ENCODE measurements at regions not wholly inside any gene's neighbourhood (a gene's known extent, or its start where the extent isn't known, plus 50 kb on each side); places are given as distances from the start of the nearest gene placed in this dataset.
"Not testable (repeated sequence)": the region's sequence is repeated elsewhere in the genome, so short reads cannot be mapped to it uniquely, and the experiment has no call there.

DNA sequence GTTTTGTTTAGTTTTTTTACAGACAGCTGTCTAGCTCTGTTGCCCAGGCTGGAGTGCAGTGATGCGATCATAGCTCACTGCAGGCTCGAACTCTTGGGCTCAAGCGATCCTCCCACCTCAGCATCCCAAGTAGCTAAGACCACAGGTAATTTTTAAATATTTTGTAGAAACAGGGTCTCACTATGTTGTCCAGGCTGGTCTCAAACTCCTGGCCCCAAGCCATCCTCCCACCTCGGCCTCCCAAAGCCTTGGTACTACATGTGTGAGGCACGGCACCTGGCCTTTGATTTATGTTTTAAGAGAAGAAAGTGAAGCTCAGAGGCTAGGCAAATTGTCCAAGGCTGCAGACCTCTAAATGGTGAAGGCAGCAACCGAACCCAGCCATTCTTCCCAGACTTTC, 98.6 kb upstream of the SVIL start:
- FAIRE-seq: no peak
- no peak for DNase-seq (ENCODE audit: low spot score)

DNA sequence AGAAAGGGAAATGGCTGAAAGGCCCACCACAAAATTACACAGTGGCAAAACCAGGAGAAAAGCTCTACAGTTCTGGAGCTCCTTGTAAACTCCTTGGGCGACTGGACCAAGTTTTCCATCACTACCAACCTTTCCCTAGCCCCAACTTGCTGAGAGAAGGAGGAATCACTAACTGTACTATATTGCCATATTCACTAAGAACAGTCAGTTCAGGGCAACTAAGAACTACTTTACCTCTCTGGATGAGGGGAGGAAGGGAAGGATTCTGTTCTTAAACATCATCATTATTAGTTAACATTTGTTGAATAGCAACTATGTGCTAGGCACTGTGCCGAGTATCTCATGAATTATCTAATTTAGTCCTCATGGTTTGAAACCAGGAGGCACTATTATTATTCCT, 98.1 kb upstream of the SVIL start:
- no peak for FAIRE-seq
- no peak for DNase-seq (ENCODE audit: low spot score)

DNA sequence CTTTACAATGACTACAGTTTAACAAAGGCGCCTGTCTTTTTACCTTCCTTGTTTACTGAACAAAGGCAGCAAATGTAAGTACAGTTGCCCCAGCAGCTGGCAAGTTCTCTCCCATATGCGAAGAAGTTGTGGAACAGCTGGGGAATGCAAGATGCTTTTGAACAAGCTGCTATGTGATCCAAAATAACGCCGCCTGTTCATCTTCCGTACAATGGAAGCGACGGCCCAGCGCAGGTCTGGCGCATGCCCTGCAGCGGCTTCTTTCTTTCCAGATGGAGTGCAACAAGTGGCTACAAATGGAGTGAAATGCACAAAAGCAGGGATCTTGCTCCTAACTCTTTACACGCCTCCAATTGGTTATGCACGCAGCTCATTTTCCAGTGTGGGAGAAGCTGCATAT, 97.0 kb upstream of the SVIL start:
- no peak for FAIRE-seq
- no peak for DNase-seq (ENCODE audit: low spot score)

DNA sequence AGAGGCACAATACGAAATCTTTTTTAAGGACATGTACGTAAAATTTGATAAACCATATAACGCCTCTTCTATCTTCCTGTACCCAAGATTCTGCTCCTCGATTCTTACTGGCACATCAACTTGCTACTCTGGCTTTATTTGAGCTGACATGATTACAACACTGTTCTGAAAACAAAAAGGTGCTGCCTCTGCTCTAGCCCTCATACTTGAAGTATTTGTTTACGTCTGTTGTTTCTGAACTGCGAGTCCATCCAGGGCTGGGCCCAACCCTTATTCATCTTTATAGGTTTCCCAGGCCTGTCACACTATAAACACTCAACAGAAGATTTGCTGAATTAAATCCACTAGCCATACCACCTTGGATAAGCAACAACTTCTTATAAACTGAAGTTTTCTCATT, 96.2 kb upstream of the SVIL start:
- DNase-seq (ENCODE audit: low spot score) (no peak), FAIRE-seq (no peak)

DNA sequence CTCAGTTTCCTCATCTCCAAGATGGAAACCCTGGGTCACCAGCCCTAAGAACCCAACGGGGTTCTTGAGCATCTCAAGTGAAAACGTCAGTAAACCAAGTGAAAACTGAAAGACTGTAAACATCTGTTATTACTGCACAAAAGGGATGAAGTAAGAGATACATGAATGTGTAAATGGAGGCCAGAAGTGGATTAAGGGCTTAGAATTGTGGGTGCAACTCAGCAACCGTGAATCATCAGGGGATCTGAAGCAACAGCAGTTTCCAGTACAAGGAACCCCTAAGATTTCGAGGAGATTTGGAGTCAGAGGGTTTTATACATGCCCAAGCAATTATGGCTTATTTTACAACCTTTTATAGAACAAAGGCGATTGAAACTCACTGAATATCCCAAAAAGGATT, 95.7 kb upstream of the SVIL start:
- no peak for FAIRE-seq
- DNase-seq (ENCODE audit: low spot score): no peak

DNA sequence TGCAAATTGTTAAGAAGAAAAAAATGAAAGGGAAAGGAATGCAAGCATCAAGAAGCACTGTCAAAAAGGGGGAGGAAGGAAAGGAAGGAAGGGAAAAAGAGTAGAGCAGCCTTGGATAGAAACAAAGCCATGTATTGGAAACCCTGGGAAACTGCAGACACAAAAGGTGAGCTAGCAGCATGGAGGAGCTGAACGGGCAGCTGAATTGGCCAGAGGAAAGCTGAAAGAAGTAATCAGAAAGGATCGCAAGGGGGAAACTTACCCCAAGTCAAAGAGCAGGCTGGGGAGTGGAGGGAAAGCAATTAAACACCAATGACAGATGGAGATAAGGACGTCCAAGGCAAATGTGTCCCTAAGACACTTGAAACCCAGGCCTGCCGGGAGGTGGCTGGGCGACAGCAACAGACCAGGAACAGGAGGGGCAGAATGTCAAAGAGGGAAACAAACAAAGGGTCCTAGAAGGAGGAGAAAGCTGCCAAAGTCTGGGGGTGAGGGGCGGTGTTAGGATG, 93.8 kb upstream of the SVIL start:
- no peak for FAIRE-seq

DNA sequence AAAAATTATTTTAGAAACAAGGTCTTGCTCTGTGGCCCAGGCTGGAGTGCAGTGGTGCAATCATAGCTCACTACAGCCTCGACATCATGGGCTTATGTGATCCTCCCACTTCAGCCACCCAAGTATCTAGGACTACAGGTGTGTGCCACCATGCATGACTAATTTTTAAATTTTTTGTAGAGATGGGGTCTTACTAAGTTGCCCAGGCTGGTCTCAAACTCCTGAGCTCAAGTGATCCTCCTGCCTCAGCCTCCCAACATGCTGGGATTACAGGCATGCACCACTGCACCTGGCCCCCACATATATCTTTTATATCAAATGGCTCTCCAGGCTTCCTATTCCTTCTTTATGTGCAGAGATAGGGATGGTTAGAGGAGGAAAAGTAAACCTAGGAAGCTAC, 91.2 kb upstream of the SVIL start:
- DNase-seq (ENCODE audit: low spot score); FAIRE-seq: not testable (repeated sequence)

More for the DNA sequence above, 93.8 kb upstream of the SVIL start:
- no peak for DNase-seq (ENCODE audit: low spot score)

DNA sequence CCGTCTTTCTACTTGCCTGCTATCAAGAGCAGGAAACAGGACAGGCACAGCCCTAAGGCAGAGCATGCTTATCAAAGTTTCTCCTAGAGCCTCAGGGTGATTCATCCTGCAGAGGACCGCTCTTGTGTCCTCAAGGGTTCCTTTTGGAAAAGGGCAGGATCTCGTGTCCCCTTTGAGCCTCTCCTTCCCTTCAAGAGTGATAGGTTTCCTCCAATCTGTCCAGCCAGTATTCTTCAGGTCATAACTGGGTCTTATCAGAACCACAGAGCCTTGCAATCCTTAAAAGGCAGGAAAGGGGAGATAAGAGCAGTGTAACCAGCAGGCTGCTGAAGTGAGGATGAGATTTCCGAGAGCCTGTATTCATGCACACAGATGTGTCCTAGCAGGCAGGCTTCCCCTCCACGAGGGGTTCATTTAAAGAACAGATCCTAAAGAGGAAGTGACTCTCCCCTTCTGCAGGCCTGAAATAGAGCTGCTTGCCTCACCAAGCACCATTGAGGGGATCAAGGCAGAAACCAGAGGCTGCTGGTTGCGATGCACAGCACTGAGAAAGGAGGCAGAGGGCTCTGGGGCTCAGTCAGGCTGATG, 90.5 kb upstream of the SVIL start:
- DNase-seq (ENCODE audit: low spot score) (no peak), FAIRE-seq (no peak)

DNA sequence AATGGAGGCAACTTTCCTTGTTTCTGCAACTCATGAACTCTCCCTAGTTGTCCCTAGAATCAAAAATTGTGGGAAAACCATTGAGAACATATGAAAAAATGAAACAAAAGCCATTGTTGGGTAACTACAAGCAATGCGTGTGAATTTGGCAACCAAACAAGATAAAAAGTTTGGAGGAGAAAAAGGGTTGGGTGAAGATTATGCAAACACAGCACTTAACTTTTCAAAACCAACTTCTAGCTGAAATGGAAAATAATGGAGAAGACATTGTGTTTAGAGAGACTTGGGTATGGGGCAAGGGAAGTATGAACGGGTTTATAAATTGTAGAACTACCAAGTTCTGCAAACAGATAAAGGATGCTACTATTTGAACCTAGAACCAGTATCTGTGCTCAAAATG, 89.0 kb upstream of the SVIL start:
- no peak for FAIRE-seq
- no peak for DNase-seq (ENCODE audit: low spot score)

DNA sequence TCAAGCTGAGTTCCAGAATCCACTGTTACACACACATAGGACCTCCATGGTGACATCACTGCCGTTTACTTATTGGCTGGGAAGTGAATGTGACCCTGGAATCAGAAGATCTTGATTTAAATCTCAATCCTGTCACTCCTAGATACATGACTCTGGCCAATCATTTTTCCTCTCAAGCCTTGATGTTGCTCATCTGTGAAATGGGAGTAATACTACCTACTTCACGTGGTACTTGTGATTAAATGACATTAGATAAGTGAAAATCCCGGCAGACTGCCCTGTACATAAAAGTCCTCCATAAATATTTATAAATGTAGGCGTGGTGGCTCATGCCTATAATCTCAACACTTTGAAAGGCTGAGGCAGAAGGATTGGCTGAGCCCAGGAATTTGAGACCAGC, 88.0 kb upstream of the SVIL start:
- no peak for FAIRE-seq

DNA sequence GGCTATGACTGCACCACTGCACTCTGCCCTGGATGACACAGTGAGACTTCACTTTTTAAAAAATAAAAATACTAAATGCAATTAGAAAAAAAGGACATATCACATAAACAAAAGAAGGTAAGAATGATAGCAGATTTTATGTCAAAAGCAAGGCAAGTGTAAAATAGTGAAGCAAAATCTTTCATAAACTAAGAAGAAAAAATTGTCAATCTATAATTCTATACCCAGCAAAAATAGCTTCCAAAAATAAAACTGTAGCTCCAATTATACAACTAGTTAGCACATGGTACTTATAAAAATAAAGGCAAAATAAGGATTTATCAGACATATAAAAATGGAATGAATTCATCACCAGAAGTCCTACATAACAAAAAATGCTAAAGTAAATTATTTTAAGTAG, 85.4 kb upstream of the SVIL start:
- DNase-seq (ENCODE audit: low spot score): no peak
- FAIRE-seq: no peak

More for the DNA sequence above, 88.0 kb upstream of the SVIL start:
- no peak for DNase-seq (ENCODE audit: low spot score)

DNA sequence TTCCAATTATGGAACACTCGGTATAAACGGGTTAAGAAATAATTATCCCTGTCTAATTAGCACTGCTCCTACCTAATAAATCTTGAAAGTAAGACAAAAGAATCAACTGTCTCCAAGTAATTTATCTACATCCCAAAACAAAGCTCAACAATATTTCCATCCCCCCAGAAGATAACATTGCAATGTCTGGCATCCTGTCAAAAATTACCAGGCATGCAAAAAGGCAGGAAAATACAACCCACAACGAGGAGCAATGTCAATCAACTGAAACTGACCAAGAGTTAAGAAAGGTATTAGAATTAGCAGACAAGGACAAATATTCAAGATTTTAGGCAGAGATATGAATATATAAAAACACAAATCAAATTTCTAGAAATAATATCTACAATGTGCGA, 84.5 kb upstream of the SVIL start:
- FAIRE-seq (no peak), DNase-seq (ENCODE audit: low spot score) (no peak)

DNA sequence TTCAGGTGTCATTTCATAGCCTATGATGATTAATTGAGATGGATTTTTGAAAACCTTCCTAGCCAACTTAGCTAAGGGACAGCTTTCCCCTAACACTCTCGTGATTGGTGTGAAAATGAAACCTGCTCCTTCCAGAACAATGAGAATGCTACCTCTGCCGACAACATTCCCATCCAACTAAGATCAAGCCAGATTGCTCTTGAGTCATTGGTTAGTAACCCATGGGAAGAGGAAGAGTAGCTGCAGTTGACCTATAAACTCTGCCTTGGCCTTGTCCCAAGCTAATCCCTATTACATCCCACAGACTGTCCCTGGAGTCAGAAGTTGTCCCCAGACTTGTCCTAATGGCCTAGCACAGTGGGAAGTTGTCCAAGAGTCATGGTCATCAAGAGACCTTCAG, 80.5 kb upstream of the SVIL start:
- FAIRE-seq: peak; percentile 9
- DNase-seq (ENCODE audit: low spot score): no peak

DNA sequence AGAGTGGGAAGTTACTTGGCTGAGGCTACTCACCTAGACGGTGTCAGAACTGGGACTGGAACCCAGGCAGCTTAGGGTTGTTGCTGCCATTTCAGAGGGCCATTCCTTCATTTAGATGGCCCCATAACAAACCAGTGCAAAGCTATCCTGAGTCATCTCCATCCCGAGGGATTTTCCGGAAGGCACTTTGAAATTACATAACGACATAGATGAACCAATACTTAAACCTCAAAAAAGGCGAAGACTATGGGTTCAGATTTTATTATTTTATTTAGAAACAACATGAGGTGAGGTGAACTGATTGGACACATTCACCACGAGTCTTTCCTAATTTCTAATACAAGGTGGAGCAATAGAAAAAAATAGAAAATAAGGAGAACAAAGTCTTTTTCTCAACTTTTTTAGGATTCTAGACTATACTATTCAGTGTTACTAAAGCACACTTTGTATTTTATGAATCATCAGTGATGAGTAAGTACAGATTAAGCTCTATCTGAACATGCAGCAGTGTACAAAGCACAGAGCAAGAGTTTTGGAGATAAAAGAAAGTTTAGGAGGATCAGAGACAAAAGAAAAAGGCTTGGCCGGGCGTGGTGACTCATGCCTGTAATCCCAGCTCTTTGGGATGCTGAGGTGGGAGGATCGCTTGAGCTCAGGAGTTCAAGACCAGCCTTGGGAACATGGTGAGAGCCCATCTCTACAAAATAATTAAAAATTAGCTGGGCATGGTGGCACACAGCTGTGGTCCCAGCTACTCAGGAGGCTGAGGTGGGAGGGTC, 79.5 kb upstream of the SVIL start:
- FAIRE-seq (no peak), DNase-seq (ENCODE audit: low spot score) (peak; percentile 57)

DNA sequence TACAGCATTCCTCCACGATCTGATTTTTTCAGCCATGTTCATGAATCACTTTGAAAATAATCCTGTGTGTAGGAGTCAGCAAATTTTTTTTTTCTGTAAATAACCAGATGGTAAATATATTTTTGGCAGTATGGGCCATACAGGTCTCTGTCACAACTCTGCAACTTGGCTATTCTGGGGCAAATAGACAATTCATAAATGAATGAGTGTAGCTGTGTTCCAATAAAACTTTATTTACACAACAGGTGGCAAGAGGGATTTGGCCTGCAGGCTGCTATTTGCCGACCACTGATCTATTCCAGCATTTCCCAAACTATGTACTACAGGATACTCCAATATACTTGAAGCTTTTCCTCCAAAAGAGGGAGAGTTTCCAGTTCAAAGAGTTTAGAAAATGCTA, 78.7 kb upstream of the SVIL start:
- FAIRE-seq: no peak
- DNase-seq (ENCODE audit: low spot score): no peak

DNA sequence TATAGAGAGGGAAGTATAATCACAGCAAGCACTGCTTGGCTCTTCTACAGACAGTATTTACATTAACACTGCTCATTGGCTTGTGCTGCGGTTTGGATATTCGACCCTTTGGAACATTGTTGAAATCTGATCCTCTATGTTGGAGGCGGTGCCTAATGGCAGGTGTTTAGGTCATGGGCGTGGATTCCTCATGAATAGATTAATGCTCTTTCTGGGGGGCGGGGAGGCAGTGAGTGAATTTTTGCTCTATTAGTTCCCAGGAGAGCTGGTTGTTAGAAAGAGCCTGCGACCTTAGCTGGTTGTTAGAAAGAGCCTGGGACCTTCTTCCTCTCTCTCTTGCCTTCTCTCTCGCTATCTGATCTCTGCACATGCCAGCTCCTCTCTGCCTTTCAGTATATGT, 77.3 kb upstream of the SVIL start:
- DNase-seq (ENCODE audit: low spot score): no peak

DNA sequence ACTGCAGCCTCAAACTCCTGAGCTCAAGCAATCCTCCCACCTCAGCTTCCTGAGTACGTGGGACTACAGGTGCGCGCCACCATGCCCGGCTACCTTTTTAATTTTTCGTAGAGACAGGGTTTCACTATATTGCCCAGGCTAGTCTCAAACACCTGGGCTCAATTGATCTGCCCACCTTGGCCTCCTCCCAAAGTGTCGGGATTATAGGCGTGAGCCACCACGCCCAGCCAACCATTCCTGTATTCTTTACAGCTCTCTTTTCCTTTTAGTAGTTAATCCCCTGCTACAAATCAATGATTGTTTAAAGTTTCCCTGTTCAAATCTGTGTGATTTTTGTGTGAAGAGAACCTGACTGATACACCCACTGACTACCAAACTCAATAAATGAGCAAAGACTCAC, 75.4 kb upstream of the SVIL start:
- no peak for DNase-seq (ENCODE audit: low spot score)
- no peak for FAIRE-seq

More for the DNA sequence above, 77.3 kb upstream of the SVIL start:
- FAIRE-seq: no peak

DNA sequence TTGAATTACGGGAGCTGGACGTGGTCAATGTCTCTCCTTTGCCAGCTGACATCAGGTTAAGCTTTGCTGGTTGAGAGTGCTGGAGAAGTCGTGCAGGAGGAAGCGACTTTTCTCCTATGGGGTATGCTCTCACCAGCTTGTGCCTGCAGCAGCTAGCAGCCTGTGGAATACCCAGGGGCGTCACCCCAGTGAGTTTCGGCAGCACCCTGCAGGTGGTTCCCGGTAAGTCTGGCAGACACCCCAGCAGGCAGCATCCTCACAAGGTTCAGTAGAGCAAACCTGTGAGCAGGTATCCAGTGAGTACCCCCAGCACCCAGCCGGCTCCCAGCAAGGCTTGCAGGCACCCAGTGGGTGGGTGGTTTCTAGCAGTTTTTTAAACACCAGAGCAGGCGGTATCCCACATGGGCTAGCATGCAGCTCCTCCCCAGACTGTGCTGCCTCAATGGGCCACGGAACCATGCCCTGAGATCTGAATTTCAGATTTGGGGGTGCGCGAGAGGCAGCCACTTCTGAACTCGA, 74.8 kb upstream of the SVIL start:
- no peak for DNase-seq (ENCODE audit: low spot score)
- no peak for FAIRE-seq

DNA sequence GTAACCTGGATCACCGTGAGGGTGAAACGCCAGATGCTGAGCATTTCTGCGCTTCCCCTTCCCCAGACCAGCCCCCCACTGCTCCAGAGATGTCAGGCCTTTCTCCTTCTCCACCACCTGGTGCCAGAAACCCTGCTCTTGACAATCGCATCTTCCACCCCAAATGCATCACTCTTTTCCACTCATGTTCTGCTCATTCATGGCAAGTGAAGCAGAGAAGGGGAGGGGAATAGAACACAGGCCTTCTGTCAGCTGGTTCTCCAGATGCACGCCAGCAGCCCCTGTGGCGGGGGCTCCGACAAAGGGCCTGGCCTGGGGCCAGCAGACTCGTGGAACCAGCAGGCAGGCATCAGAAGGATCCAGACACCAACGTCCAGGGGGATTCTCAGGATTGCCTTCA, 68.5 kb upstream of the SVIL start:
- FAIRE-seq (no peak), DNase-seq (ENCODE audit: low spot score) (no peak)

DNA sequence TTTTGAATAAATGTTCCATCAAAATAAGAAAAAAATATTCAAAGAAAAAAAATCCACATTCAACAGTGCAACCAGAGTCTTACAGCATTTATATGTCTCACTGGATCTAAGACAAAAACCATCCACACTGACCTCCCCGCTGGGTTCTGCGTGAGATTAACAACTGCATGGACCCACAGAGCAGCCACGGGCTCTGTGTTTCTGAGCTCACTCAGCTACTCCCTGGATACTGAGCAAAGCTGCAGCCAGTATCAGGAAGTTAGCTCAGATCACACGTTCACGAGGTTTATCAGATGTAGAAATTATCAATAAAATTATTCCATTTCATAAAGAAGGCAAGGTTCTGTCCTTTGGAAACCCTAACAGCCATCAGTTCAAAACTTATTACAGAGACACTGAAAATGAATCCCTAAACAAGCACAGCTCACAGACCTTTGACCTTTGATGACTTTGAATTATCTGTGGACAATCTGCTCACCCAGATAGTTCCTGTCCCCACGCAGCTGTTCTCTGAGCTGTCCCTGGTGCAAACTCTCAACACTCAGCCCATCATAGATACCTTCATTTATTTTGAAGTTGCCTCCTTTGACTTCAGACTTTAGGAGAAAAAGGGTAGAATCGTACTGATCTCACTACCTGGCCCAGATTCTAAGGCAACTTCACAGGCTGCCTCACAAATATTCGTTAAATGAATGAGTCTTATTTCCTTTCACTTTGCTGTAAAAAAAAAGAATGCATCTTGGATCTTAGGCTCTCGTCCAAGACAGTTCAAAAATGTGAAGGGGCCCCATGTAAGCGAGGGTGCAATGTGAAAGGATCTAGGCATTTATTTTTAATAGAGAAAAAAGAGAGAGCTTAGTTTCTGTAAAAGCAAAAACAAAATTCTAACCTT, 67.7 kb upstream of the SVIL start:
- DNase-seq (ENCODE audit: low spot score): no peak
- no peak for FAIRE-seq

DNA sequence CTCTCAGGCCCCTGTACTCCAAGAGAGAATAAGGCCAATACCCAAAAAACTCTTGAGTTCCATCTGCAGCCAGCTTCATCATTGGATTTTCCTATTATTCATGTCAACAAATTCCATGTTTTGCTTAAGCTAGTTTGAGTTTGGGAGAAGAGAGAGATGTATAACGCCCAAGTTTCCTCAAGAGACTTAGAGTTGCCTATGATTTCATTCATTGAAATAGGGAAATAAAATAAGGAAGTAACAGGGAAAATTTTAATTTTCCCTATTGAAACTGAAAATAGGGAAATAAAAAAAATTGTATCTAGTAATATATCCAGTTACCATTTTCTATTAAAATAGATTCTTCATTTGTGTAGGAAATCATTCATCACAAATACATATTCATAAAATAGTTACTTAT, 66.5 kb upstream of the SVIL start:
- DNase-seq (ENCODE audit: low spot score): no peak
- FAIRE-seq: no peak

DNA sequence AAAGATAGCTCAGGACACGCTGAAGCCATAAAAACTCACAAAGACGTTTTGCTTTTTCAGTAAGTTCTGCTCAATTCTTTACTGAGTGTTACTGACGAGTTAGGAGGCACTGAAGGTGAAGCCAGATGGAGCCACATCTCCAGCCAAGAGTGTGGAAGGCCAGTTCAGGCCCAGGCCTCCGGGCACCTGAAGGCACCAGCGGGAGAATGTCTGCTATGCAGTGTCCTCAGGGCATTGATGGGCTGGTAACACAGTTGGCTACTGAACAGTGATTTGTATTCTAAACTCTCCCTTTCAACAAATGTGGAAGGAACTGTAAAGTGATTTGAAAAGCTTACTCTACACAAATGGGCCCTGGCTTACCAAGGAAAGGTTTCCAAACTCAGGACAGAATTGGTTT, 64.8 kb upstream of the SVIL start:
- no peak for FAIRE-seq
- no peak for DNase-seq (ENCODE audit: low spot score)
